Activated T-helper 2 cell treated with anti-CD3 and anti-CD28 coated beads, Interferon-gamma antibody, Interleukin-2, Interleukin-4, amounts not matched to agents 10 μg/mL and 5 μg/mL and 100 μg/mL, durations not matched to agents 14 hours and 24 hours and 36 hours (primary cell): ENCODE measurements at regions not wholly inside any gene's neighbourhood (a gene's known extent, or its start where the extent isn't known, plus 50 kb on each side); places are given as distances from the start of the nearest gene placed in this dataset.
"Not testable (repeated sequence)": the region's sequence is repeated elsewhere in the genome, so short reads cannot be mapped to it uniquely, and the experiment has no call there.

Experiments
- DNase-seq: peaks from one replicate; pipeline ENCODE4 v3.0.0; 2021; ENCODE audit warnings: low spot score
- H3K27ac Mint-ChIP-seq: one replicate; pipeline ENCODE4 v1.8.0; 2021; ENCODE audit warnings: mixed read lengths
- H3K27me3 Mint-ChIP-seq: one replicate; pipeline ENCODE4 v1.8.0; 2021; ENCODE audit warnings: low read depth, mixed read lengths
- H3K36me3 Mint-ChIP-seq: one replicate; pipeline ENCODE4 v1.8.0; 2021; ENCODE audit warnings: low read depth, mixed read lengths
- H3K4me1 Mint-ChIP-seq: one replicate; pipeline ENCODE4 v1.8.0; 2021; ENCODE audit warnings: low read depth, mixed read lengths
- H3K4me3 Mint-ChIP-seq: one replicate; pipeline ENCODE4 v1.8.0; 2021; ENCODE audit warnings: low read depth, mild to moderate bottlenecking, moderate library complexity, mixed read lengths
- H3K9me3 Mint-ChIP-seq: one replicate; pipeline ENCODE4 v1.8.0; 2021; ENCODE audit warnings: mixed read lengths
- intact Hi-C: fragments of 100-400 bp; cut with micrococcal nuclease; formaldehyde crosslinking; loops from one replicate; pipeline ENCODE4 v1.15.1; 2023

DNA sequence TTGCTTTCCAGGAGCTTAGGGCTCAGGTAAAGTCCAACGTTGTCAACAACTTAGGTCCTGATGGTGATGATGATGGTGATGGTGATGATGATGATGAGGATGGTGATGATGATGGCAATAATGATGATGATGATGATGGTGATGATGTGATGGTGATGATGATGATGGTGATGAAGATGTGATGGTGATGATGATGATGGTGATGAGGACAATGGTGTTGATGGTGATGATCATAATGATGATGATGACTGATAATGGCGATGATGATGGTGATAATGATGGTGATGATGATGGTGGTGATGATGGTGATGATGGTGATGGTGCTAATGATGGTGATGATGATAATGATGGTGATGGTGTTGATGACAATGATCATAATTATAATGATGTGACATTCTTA is 750.2 kb downstream of the TBC1D22A start:
- no peaks in the 10 kb centered on the region for H3K27me3 Mint-ChIP-seq
- no peaks in the 10 kb centered on the region for H3K4me1 Mint-ChIP-seq
- intact Hi-C loops, result no loop called here
- H3K9me3 Mint-ChIP-seq, result no peaks in the 10 kb centered on the region
- no peaks in the 10 kb centered on the region for H3K36me3 Mint-ChIP-seq
- no peak overlapping the region for H3K4me3 Mint-ChIP-seq
- no peak for DNase-seq
- no peak overlapping the region for H3K27ac Mint-ChIP-seq

DNA sequence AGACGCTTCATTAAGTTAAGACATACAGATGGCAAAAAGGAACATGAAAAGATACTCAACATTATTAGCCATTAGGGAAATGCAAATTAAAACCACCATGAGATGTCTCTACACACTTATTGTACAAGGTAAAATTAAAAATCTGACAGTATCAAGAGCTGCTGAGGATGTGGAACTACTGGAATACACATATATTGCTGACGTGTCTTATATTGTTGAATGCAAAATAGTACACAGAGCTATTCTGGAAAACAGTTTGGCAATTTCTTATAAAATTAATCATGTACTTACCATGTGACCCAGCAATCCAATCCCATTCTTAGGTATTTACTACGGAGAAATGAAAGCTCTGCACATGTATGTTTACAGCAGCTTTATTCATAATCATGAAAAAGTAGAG is 742.5 kb downstream of the TBC1D22A start:
- Mint-ChIP-seq H3K4me3 (no peak overlapping the region), H3K4me1 (no peaks in the 10 kb centered on the region), H3K27ac (no peak overlapping the region), H3K27me3 (no peaks in the 10 kb centered on the region), H3K9me3 (peaks cover 11% of the 10 kb centered on the region), H3K36me3 (no peaks in the 10 kb centered on the region)
- intact Hi-C loops, result no loop called here
- no peak for DNase-seq

DNA sequence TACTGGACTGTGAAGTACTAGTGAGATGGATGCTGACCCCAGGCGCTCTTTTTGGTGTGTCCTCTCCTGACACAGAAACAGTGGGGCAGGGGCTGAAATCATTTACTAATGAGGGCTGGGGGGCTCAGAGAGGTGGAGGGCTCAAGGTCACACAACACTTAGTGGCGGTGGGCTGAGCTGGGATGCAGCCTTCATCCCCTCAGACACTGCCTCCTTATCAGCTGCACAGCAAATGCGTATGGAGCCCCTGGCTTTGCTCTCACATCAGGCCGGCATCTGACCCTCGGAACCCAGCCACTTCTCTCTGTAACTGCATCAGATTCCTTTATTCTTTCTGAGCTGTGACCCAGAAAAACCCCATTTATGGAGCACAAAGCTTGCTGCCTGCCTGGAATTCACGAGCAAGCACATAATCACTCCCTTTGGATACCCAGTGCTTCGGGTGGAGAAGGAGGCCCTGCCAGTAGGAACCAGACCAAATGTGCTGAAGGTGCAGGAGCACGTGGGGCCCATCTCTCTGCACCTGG is 736.6 kb downstream of the TBC1D22A start:
- intact Hi-C loops, result no loop called here
- Mint-ChIP-seq H3K27me3 (no peaks in the 10 kb centered on the region), H3K9me3 (peaks cover 23% of the 10 kb centered on the region), H3K27ac (no peak overlapping the region), H3K4me1 (peaks cover 8% of the 10 kb centered on the region), H3K4me3 (no peak overlapping the region), H3K36me3 (no peaks in the 10 kb centered on the region)
- DNase-seq, result no peak

DNA sequence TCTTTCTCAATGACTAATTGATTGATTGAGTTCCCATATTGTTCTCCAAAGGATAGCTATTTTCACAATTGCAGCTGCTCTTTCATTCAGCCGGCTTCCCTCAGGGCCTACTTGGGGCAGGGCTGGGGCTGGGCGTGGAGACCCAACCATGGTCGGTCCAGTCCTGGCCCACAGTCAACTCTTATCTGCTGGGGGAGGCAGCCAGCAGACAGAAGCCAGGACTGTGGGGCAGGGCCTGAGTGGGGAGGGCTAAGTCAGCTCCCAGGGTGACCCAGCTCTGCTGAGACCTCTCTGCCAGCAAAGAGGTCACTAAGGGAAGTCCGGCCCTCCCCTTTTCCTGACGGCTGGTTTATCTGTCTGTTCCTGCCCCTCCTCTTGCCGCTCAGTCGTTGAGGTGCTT is 735.2 kb downstream of the TBC1D22A start:
- Mint-ChIP-seq H3K27ac (no peak overlapping the region), H3K27me3 (no peaks in the 10 kb centered on the region), H3K9me3 (peaks cover 36% of the 10 kb centered on the region), H3K4me3 (no peak overlapping the region), H3K4me1 (peaks cover 8% of the 10 kb centered on the region), H3K36me3 (no peaks in the 10 kb centered on the region)
- DNase-seq, result no peak
- intact Hi-C loops, result no loop called here

DNA sequence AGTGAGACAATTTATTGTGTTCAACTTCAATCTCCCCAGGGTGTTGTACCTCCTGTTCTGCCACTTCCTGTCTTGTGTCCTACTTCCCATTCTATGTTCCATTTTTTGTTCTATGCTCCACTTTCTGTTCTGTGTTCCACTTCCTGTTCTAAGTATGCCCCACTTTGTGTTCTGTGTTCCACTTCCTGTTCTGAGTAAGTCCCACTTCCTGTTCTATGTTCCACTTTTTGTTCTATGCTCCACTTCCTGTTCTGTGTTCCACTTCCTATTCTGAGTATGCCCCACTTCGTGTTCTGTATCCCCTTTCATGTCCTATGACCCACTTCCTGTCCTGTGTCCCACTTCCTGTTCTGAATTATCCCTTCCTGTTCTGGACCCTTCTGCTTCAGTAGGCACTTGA is 732.7 kb downstream of the TBC1D22A start:
- intact Hi-C loops, result no loop called here
- peaks cover 25% of the 10 kb centered on the region for H3K9me3 Mint-ChIP-seq
- H3K36me3 Mint-ChIP-seq, result no peaks in the 10 kb centered on the region
- peaks cover 8% of the 10 kb centered on the region for H3K4me1 Mint-ChIP-seq
- H3K27ac Mint-ChIP-seq, result peak overlapping the region; percentile 20
- H3K27me3 Mint-ChIP-seq, result no peaks in the 10 kb centered on the region
- no peak for DNase-seq
- H3K4me3 Mint-ChIP-seq, result no peak overlapping the region

DNA sequence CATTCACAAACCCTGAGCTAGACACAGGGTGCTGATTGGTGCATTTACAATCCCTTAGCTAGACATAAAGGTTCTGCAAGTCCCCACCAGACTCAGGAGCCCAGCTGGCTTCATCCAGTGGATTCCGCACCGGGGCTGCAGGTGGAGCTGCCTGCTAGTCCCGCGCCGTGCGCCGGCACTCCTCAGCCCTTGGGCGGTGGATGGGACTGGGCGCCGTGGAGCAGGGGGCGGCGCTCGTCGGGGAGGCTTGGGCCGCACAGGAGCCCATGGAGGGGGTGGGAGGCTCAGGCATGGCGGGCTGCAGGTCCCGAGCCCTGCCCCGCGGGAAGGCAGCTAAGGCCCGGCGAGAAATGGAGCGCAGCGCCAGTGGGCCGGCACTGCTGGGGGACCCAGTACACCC is 725.7 kb downstream of the TBC1D22A start:
- intact Hi-C loops, H3K9me3 Mint-ChIP-seq, H3K36me3 Mint-ChIP-seq, H3K27me3 Mint-ChIP-seq, H3K27ac Mint-ChIP-seq, H3K4me3 Mint-ChIP-seq, H3K4me1 Mint-ChIP-seq, DNase-seq: not testable (repeated sequence)

DNA sequence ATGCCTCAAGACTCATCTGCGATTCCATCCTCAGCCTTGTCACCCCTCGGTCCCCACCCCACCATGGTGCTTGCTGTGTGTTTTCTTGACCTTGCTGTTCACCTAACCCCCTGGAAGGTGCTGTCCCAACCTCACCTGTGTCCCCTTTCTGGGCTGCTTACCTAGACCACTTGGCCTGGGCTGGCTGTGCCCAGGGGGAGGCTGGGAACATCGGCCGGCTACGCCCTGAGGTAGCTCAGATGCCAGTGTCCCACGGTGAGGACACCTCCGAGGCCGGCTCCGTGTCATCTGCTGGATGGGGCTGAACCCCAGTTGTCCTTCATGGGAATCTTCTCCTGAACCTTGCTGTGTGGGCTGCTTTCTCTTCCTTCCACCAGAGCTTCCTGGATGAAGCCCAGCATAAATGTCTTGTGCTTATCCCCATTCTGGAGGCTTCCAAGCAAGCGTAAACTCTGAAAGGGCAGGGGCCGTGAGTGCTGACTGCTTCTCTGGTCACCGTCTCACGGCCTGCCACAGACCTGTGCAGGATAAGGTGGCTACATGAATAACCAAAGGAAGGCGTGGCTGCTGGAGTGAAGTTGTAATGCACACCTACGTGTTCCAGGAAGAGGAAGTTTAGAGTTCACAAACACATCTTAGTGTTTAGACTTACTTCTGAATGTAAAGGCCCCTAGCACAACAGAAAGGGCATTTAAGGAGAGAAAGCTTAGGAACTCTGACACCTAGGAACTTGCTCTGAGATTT is 724.3 kb downstream of the TBC1D22A start:
- H3K4me1 Mint-ChIP-seq, result no peaks in the 10 kb centered on the region
- no peak for DNase-seq
- H3K4me3 Mint-ChIP-seq, result no peak overlapping the region
- H3K27ac Mint-ChIP-seq, result no peak overlapping the region
- H3K9me3 Mint-ChIP-seq, result no peaks in the 10 kb centered on the region
- intact Hi-C loops, result no loop called here
- no peaks in the 10 kb centered on the region for H3K36me3 Mint-ChIP-seq
- H3K27me3 Mint-ChIP-seq, result no peaks in the 10 kb centered on the region

DNA sequence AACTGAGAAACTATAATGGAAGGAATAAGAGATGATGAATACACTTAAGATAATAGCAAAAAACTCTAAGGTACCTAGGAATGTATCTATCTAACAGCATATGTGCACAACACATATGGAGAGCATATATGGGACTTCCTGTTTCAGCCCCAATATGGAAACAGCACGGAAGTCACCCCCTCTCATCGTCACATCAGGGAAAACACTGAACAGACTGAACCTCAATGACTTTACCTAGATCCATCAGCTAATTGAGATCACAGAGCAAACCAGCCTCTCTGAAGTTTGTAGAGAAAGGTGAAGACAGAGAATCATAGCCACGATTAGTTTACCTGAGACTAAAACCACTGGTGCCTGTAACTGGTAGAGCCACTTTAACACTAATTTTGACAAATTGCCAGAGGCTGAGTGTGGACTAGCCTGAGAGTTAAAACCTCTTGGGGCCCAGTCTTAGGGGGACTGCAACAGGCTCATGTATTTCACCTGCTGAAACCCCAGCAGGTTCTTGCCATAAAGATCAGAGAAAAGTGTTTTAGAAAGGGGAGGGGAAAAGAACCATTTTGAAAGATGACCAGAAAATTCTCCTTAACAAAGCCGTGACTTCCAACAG is 722.6 kb downstream of the TBC1D22A start:
- no peaks in the 10 kb centered on the region for H3K27me3 Mint-ChIP-seq
- H3K9me3 Mint-ChIP-seq, result no peaks in the 10 kb centered on the region
- H3K36me3 Mint-ChIP-seq, result no peaks in the 10 kb centered on the region
- H3K4me1 Mint-ChIP-seq, result no peaks in the 10 kb centered on the region
- no peak overlapping the region for H3K27ac Mint-ChIP-seq
- H3K4me3 Mint-ChIP-seq, result no peak overlapping the region
- no peak for DNase-seq
- intact Hi-C loops, result no loop called here

DNA sequence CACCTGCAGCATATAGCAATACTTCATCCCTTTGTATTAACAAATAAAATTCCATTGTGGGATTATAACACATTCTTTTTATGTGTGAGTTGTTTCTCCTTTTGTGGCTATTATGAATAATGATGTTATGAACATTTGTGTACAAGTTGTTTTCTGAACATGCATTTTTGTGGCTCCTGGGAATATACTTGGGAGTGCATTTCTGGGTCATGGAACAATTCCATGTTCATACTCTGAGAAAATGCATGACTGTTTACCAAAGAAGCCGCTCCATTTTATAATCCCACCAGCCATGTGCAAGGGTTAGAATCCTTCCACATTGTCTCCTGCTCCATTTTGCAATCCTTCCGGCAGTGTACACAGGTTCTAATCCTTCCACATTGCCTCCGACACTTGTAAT is 713.8 kb downstream of the TBC1D22A start:
- intact Hi-C loops, result no loop called here
- Mint-ChIP-seq H3K9me3 (no peaks in the 10 kb centered on the region), H3K4me1 (peaks cover 7% of the 10 kb centered on the region), H3K36me3 (no peaks in the 10 kb centered on the region), H3K27me3 (peaks cover 2% of the 10 kb centered on the region), H3K4me3 (no peak overlapping the region), H3K27ac (no peak overlapping the region)
- DNase-seq, result no peak

DNA sequence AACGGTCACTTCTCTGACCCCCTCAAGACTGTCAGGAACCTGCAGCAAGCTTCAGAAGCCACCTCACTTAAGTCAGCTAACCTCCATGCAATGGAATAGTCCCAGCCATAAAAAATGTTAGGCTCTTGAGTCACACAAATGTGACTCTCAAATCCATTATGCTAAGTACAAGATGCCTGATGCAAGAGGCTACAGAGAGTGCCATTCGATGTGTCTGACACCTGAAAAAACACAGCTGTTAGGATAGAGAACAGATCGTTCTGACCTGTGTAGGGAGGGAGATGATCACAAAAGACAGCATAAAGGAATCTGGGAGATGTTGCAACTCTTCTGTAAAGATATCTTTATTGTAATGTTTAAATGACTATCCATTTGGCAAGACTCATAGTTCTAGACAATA is 712.4 kb downstream of the TBC1D22A start:
- intact Hi-C loops, result no loop called here

DNA sequence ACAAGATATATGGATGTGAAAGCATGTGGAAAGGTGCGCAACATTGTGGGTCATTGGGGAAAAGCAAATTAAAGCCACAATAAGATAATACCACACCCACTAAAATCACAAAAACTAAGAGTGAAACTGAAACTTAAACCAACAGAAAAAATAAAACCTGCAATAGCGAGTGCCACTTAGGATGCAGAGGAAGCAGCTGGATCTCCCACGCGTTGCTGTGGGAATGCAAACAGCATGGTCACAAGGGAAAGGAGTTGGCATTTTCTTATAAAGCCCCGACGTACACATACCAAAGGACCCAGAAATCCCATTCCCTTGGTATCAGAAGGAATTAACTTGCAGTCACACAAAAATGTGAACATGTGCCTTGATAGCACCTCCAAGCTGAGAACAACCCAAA is 712.0 kb downstream of the TBC1D22A start:
- no peak for DNase-seq
- intact Hi-C loops, result no loop called here

More for the DNA sequence above, 712.4 kb downstream of the TBC1D22A start:
- H3K36me3 Mint-ChIP-seq, result no peaks in the 10 kb centered on the region
- no peaks in the 10 kb centered on the region for H3K9me3 Mint-ChIP-seq
- H3K27me3 Mint-ChIP-seq, result peaks cover 2% of the 10 kb centered on the region
- peaks cover 7% of the 10 kb centered on the region for H3K4me1 Mint-ChIP-seq
- DNase-seq, result no peak
- no peak overlapping the region for H3K27ac Mint-ChIP-seq
- H3K4me3 Mint-ChIP-seq, result no peak overlapping the region

DNA sequence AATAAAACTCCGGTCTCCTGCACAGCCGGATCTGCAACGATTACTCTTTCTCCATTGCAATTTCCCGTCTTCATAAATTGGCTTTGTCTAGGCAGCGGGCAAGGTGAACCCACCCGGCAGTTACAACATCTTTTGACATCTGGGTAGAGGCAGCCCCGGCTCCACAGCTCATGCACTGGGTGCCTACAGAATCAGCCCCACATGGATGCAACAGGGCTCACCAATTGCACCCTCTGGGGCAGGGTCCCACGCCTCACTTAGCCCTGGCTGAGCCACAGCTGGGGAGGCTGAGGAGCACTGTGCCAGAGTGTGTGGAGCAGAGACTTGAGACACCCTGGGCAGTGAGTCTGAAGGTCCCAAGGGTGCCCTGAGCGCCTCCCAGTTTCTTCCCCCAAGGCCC is 710.2 kb downstream of the TBC1D22A start:
- H3K9me3 Mint-ChIP-seq, result no peaks in the 10 kb centered on the region
- intact Hi-C loops, result no loop called here

More for the DNA sequence above, 712.0 kb downstream of the TBC1D22A start:
- Mint-ChIP-seq H3K36me3 (no peaks in the 10 kb centered on the region), H3K27ac (no peak overlapping the region), H3K4me3 (no peak overlapping the region), H3K9me3 (no peaks in the 10 kb centered on the region), H3K27me3 (peaks cover 2% of the 10 kb centered on the region), H3K4me1 (peaks cover 7% of the 10 kb centered on the region)

DNA sequence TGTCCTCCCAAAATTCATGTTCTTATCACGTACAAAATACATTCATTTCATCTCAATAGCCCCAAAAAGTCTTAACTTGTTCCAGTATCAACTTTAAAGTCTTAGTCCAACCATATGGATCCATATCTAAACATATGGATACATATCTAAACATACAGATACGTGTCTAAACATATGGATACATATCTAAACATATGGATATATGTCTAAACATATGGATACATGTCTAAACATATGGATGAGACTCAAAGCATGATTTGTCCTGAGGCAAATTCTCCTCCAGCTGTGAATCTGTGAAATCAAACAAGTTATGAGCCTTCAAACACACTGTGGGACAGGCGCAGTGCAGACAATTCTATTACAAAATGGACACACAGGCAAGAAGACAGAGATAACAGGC is 709.0 kb downstream of the TBC1D22A start:
- Mint-ChIP-seq H3K27me3 (peaks cover 2% of the 10 kb centered on the region), H3K27ac (no peak overlapping the region), H3K36me3 (no peaks in the 10 kb centered on the region)

More for the DNA sequence above, 710.2 kb downstream of the TBC1D22A start:
- H3K4me3 Mint-ChIP-seq, result no peak overlapping the region
- H3K36me3 Mint-ChIP-seq, result no peaks in the 10 kb centered on the region
- H3K27ac Mint-ChIP-seq, result no peak overlapping the region
- H3K27me3 Mint-ChIP-seq, result peaks cover 2% of the 10 kb centered on the region
- DNase-seq, result no peak
- peaks cover 7% of the 10 kb centered on the region for H3K4me1 Mint-ChIP-seq

More for the DNA sequence above, 709.0 kb downstream of the TBC1D22A start:
- peaks cover 7% of the 10 kb centered on the region for H3K4me1 Mint-ChIP-seq
- DNase-seq, result no peak
- intact Hi-C loops, result no loop called here
- no peak overlapping the region for H3K4me3 Mint-ChIP-seq
- peaks cover 5% of the 10 kb centered on the region for H3K9me3 Mint-ChIP-seq
